Activated CD4-positive, alpha-beta T cell treated with anti-CD3 and anti-CD28 coated beads, Interleukin-2, amount 10 ng/mL, durations not matched to agents 7 days and 5 days (primary cell): ENCODE measurements at regions not wholly inside any gene's neighbourhood (a gene's known extent, or its start where the extent isn't known, plus 50 kb on each side); places are given as distances from the start of the nearest gene placed in this dataset.
"Not testable (repeated sequence)": the region's sequence is repeated elsewhere in the genome, so short reads cannot be mapped to it uniquely, and the experiment has no call there.

Source experiments
- CTCF ChIA-PET: fragments of 350-600 bp; sonication (Branson Sonifier 250); formaldehyde crosslinking; loops from one replicate; lab custom pipeline; 2021; ENCODE audit warnings: antibody characterized with exemption; lab: Charles Lee
- POLR2A ChIA-PET: fragments of 350-600 bp; sonication (Branson Sonifier 250); formaldehyde crosslinking; loops from one replicate; lab custom pipeline; 2021; ENCODE audit warnings: antibody characterized with exemption; lab: Charles Lee
- DNase-seq: peaks from one replicate; pipeline ENCODE4 v3.0.0-alpha.2; 2020
- H3K27ac Mint-ChIP-seq: one replicate; pipeline ENCODE4 v1.8.0; 2021; ENCODE audit warnings: mild to moderate bottlenecking, moderate library complexity, mixed read lengths
- H3K27me3 Mint-ChIP-seq: one replicate; pipeline ENCODE4 v1.8.0; 2021; ENCODE audit warnings: mixed read lengths
- H3K36me3 Mint-ChIP-seq: one replicate; pipeline ENCODE4 v1.8.0; 2021; ENCODE audit warnings: low read depth, mixed read lengths
- H3K4me1 Mint-ChIP-seq: one replicate; pipeline ENCODE4 v1.8.0; 2021; ENCODE audit warnings: mixed read lengths
- H3K4me3 Mint-ChIP-seq: one replicate; pipeline ENCODE4 v1.8.0; 2021; ENCODE audit warnings: mild to moderate bottlenecking, moderate library complexity, mixed read lengths
- H3K9me3 Mint-ChIP-seq: one replicate; pipeline ENCODE4 v1.8.0; 2021; ENCODE audit warnings: mixed read lengths

- peaks cover 13% of the 10 kb centered on the region for H3K9me3 Mint-ChIP-seq
- H3K36me3 Mint-ChIP-seq: no peaks in the 10 kb centered on the region
- POLR2A ChIA-PET: no interaction called here
- no peak overlapping the region for H3K4me3 Mint-ChIP-seq
- H3K27ac Mint-ChIP-seq: no peak overlapping the region
- CTCF ChIA-PET: no interaction called here
- H3K4me1 Mint-ChIP-seq: no peaks in the 10 kb centered on the region
- H3K27me3 Mint-ChIP-seq: no peaks in the 10 kb centered on the region
- no peak for DNase-seq
These were observed 184.9 kb downstream of the TINAG start for GRCh38 chr6:54493138-54493537.

GRCh38 chr6:54503144-54503543, 194.9 kb downstream of the TINAG start:
- CTCF ChIA-PET: no interaction called here
- Mint-ChIP-seq H3K9me3 (peaks cover 3% of the 10 kb centered on the region), H3K27me3 (no peaks in the 10 kb centered on the region), H3K4me1 (no peaks in the 10 kb centered on the region), H3K36me3 (no peaks in the 10 kb centered on the region), H3K4me3 (no peak overlapping the region), H3K27ac (no peak overlapping the region)
- DNase-seq: no peak
- POLR2A ChIA-PET: no interaction called here

- Mint-ChIP-seq H3K27me3 (no peaks in the 10 kb centered on the region), H3K9me3 (peaks cover 2% of the 10 kb centered on the region), H3K4me1 (no peaks in the 10 kb centered on the region), H3K36me3 (no peaks in the 10 kb centered on the region), H3K27ac (no peak overlapping the region), H3K4me3 (no peak overlapping the region)
- no peak for DNase-seq
- CTCF ChIA-PET: no interaction called here
- POLR2A ChIA-PET: no interaction called here
These were observed 206.8 kb downstream of the TINAG start for GRCh38 chr6:54515013-54515412.

GRCh38 chr6:54515713-54516112, 207.5 kb downstream of the TINAG start:
- POLR2A ChIA-PET: no interaction called here
- no peak for DNase-seq
- no peak overlapping the region for H3K4me3 Mint-ChIP-seq

GRCh38 chr6:54516321-54516720, 208.1 kb downstream of the TINAG start:
- no peaks in the 10 kb centered on the region for H3K27me3 Mint-ChIP-seq
- H3K9me3 Mint-ChIP-seq: peaks cover 2% of the 10 kb centered on the region
- CTCF ChIA-PET: no interaction called here
- H3K4me1 Mint-ChIP-seq: no peaks in the 10 kb centered on the region
- DNase-seq: no peak
- no peak overlapping the region for H3K4me3 Mint-ChIP-seq
- POLR2A ChIA-PET: no interaction called here
- no peak overlapping the region for H3K27ac Mint-ChIP-seq
- no peaks in the 10 kb centered on the region for H3K36me3 Mint-ChIP-seq

More at GRCh38 chr6:54515713-54516112, 207.5 kb downstream of the TINAG start:
- CTCF ChIA-PET: no interaction called here
- Mint-ChIP-seq H3K4me1 (no peaks in the 10 kb centered on the region), H3K27me3 (no peaks in the 10 kb centered on the region), H3K9me3 (peaks cover 2% of the 10 kb centered on the region), H3K27ac (no peak overlapping the region), H3K36me3 (no peaks in the 10 kb centered on the region)

GRCh38 chr6:54519161-54519560, 210.9 kb downstream of the TINAG start:
- ChIA-PET CTCF (interaction anchor here (0.7 kb wide), 1 partner anchor 42 kb away, joined by 3 read pairs; no protein-coding TSS in a partner anchor), POLR2A (no interaction called here)
- Mint-ChIP-seq H3K4me1 (no peaks in the 10 kb centered on the region), H3K4me3 (no peak overlapping the region), H3K27ac (no peak overlapping the region), H3K36me3 (no peaks in the 10 kb centered on the region), H3K27me3 (no peaks in the 10 kb centered on the region), H3K9me3 (peaks cover 2% of the 10 kb centered on the region)
- DNase-seq: no peak

- no peak for DNase-seq
- peaks cover 4% of the 10 kb centered on the region for H3K9me3 Mint-ChIP-seq
- H3K27me3 Mint-ChIP-seq: no peaks in the 10 kb centered on the region
- H3K4me1 Mint-ChIP-seq: no peaks in the 10 kb centered on the region
- ChIA-PET CTCF (no interaction called here), POLR2A (no interaction called here)
- no peak overlapping the region for H3K4me3 Mint-ChIP-seq
- no peaks in the 10 kb centered on the region for H3K36me3 Mint-ChIP-seq
- H3K27ac Mint-ChIP-seq: no peak overlapping the region
These were observed 217.5 kb downstream of the TINAG start for GRCh38 chr6:54525731-54526130.

GRCh38 chr6:54533567-54533966, 225.3 kb downstream of the TINAG start:
- ChIA-PET CTCF (interaction anchor here (1.3 kb wide), 1 partner anchor 10 kb away, joined by 4 read pairs; no protein-coding TSS in a partner anchor), POLR2A (no interaction called here)
- Mint-ChIP-seq H3K36me3 (no peaks in the 10 kb centered on the region), H3K27me3 (no peaks in the 10 kb centered on the region), H3K4me1 (no peaks in the 10 kb centered on the region), H3K27ac (no peak overlapping the region), H3K9me3 (no peaks in the 10 kb centered on the region), H3K4me3 (no peak overlapping the region)
- DNase-seq: no peak

GRCh38 chr6:54535568-54535967, 227.3 kb downstream of the TINAG start:
- no peak overlapping the region for H3K4me3 Mint-ChIP-seq
- no peaks in the 10 kb centered on the region for H3K27me3 Mint-ChIP-seq
- no peaks in the 10 kb centered on the region for H3K9me3 Mint-ChIP-seq
- no peak for DNase-seq
- H3K27ac Mint-ChIP-seq: no peak overlapping the region
- H3K36me3 Mint-ChIP-seq: no peaks in the 10 kb centered on the region
- ChIA-PET POLR2A (no interaction called here), CTCF (no interaction called here)
- no peaks in the 10 kb centered on the region for H3K4me1 Mint-ChIP-seq

- Mint-ChIP-seq H3K9me3 (peaks cover 2% of the 10 kb centered on the region), H3K27me3 (no peaks in the 10 kb centered on the region), H3K4me1 (no peaks in the 10 kb centered on the region), H3K4me3 (no peak overlapping the region), H3K36me3 (no peaks in the 10 kb centered on the region), H3K27ac (no peak overlapping the region)
- CTCF ChIA-PET: no interaction called here
- no peak for DNase-seq
- POLR2A ChIA-PET: no interaction called here
These were observed 233.3 kb downstream of the TINAG start for GRCh38 chr6:54541541-54541940.

- Mint-ChIP-seq H3K9me3 (peaks cover 3% of the 10 kb centered on the region), H3K4me1 (no peaks in the 10 kb centered on the region), H3K27ac (no peak overlapping the region), H3K36me3 (no peaks in the 10 kb centered on the region), H3K27me3 (no peaks in the 10 kb centered on the region), H3K4me3 (no peak overlapping the region)
- ChIA-PET CTCF (no interaction called here), POLR2A (no interaction called here)
- DNase-seq: no peak
These were observed 250.9 kb downstream of the TINAG start for GRCh38 chr6:54559136-54559535.

GRCh38 chr6:54564188-54564587, 255.9 kb downstream of the TINAG start:
- H3K4me1 Mint-ChIP-seq, H3K27ac Mint-ChIP-seq, CTCF ChIA-PET, H3K36me3 Mint-ChIP-seq, H3K9me3 Mint-ChIP-seq, H3K4me3 Mint-ChIP-seq, DNase-seq, POLR2A ChIA-PET, H3K27me3 Mint-ChIP-seq: not testable (repeated sequence)

- Mint-ChIP-seq H3K4me3 (no peak overlapping the region), H3K27me3 (no peaks in the 10 kb centered on the region), H3K36me3 (no peaks in the 10 kb centered on the region), H3K4me1 (no peaks in the 10 kb centered on the region), H3K27ac (no peak overlapping the region), H3K9me3 (peaks cover 5% of the 10 kb centered on the region)
- DNase-seq: no peak
- ChIA-PET CTCF (no interaction called here), POLR2A (no interaction called here)
These were observed 266.4 kb downstream of the TINAG start for GRCh38 chr6:54574671-54575070.

GRCh38 chr6:54578261-54578660, 268.3 kb upstream of the FAM83B start:
- Mint-ChIP-seq H3K9me3 (no peaks in the 10 kb centered on the region), H3K4me1 (no peaks in the 10 kb centered on the region), H3K27ac (no peak overlapping the region), H3K27me3 (no peaks in the 10 kb centered on the region), H3K4me3 (no peak overlapping the region), H3K36me3 (no peaks in the 10 kb centered on the region)
- ChIA-PET CTCF (no interaction called here), POLR2A (no interaction called here)
- DNase-seq: no peak
